ENCODE measurements at regions not wholly inside any gene's neighbourhood (a gene's known extent, or its start where the extent isn't known, plus 50 kb on each side); places are given as distances from the start of the nearest gene placed in this dataset.
A peak's percentile ranks its signal among the peaks of the same experiment; 100 is the strongest.

DNA sequence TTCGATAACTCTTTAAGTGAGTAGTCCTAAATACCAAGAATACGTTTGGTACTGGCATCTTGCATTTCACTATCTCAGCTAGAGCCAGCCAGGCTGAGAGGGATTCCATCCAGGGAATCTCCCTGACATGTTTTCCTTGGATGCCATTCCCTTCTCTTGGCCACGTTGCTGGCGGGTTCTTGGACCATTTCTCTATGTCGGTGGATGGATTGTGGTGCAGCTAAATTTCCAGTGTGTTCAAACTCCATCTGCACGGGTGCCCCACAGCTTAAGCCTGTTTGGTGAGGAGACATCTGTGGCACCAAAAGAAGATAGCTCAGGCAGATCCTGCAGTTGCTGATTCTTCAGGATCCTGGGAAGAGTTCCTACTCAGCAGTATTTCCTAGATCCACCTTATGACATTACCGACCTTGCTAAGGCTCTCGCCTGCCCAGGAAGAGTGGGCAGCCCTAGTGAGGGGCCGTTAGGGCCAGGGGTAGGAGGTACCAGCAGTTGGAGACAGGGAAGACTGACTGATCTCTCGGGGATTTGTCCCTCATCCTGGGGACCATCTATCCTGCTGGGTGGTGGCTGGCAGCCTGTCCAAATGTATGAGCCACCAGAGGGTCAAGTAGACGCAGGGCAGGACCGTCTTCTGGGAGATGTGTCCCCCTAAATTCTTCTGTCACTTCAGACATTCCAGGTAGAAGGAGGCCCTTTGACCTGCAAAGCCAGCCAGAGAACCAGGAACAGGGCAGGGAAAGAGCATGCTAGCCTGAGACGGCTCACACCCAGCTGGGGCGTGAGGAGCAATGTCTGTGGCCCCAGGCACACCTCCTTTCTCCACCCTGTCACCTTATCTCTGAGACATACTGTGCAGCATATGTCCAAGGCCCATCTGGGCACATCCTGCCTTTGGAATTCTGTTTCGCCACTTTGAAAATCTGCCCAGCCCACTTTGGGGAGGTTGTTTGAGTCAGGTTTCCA, 72.6 kb upstream of the CAPRIN2 start:
- no peak for DNase-seq

DNA sequence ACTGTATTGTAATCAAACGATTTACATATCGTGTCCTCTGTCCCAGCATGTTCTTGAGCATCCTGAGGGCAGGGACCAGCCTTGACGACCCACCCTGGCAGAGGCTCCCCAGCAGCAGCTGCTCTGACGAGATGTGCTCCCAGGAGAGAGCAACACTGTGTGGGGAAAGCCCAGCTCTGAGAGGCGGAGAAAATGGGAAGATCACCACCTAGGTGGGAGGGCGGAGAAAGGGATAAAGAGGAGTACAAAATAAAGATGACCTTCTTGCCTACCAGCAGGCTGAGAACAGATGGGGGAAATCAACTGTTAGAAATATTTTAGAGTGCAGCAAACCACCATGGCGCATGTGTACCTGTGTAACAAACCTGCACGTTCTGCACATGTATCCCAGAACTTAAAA, 71.5 kb upstream of the CAPRIN2 start:
- no peak for DNase-seq

DNA sequence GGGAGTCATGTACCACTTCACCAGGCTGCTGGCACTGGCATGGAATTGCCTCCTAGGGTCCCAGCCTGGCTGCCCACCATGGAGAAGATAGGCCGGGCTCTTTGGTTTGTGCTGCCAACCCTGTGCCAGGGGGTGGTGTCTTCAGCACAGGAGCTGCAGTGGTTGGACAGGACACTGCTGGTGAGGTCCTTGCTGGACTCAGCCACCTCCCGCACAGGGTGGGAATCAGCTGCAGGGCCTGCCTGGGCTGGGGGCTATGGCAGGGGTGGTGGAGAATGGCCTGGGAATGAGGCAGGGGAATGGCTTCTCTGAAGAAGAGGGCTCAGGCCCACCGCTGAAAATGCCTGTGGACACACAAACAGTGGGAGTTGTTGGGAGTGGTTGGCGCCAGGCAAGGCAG, 70.6 kb upstream of the CAPRIN2 start:
- no peak for DNase-seq

- DNase-seq: no peak
These were observed 69.6 kb upstream of the CAPRIN2 start for GRCh38 chr12:30824311-30824710.

DNA sequence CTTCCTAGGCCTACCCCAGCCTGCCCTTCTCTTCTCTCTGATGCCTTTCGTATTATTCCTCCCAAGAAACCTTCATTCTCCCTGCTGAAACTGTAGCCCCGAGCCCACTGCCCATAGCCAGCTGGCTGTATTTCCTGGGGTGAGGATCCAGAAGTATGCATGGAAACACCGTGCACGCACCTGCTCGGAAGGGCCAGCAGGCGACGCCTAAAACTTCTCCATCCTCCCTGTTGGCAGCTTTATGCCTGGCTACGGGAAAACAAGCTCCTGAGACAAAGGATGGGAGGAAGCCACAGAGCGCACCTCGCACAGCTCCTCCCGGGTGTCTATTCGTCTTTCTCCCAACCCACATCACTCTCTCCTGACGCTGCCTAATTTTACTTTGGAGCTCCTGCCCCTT, 69.0 kb upstream of the CAPRIN2 start:
- no peak for DNase-seq

- peak; percentile 48 for DNase-seq
These were observed 68.5 kb upstream of the CAPRIN2 start for GRCh38 chr12:30823156-30823699.

- DNase-seq: peak; percentile 56
These were observed 67.8 kb upstream of the CAPRIN2 start for GRCh38 chr12:30822385-30823155.

DNA sequence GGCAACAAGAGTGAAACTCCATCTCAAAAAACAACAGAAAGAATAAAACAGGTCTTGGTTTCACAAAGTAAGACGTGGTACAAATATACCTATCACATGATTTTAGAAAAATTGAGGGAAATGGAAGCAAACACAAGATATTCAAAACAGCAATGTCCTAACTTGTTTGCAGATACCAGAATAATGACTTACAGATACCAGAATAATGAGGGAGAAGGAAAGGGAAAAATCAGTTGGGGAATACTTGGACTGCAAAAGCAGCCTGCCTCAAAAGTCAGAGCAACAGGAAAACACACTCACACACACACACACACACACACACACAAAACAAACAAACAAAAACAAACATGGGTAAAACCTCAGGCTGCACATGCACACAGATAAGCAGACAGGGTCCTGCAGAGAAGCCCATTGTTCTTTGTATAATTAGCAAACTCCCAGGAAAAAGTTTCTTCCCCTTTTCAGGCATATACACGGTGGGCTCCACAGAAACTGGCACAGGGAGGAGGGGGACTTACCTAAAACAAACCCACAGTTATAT, 65.7 kb upstream of the CAPRIN2 start:
- DNase-seq: no peak

GRCh38 chr12:30818562-30818961, 63.8 kb upstream of the CAPRIN2 start:
- DNase-seq: no peak

DNA sequence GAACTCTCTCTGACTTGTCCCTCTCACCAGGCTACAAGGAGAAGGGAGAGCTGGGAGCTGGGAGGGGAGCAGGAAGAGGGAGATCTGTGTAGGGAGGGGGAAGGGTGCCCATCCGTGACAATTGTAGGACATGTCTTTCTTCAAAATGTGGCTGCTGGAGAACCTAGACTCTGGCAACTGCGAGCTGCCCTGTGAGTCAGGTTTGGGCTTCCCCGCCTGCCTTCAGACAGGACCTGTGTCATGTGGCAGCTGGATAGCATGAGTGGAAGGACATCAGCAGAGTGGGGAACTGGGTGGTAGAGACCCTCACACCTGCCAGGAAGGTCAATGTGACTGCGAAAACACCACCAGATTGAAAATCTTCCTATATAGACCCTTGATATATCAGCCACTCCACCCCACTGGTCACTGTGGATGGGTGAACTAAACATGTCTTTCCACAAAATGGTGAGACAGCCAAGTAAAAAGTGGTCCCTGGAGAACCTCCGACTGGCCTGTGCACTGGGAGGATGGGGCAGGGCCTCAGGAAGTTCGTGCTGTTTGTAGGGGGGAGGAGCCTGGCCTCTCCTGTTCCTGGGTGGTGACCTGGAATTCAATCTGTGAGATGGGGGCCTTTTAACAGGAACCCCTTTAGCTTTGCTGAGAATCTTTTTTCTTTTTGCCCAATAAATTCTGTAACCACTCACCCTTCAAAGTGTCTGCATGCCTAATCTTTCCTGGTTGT, 62.2 kb upstream of the CAPRIN2 start:
- no peak for DNase-seq

GRCh38 chr12:30814295-30814655, 59.5 kb upstream of the CAPRIN2 start:
- no peak for DNase-seq

GRCh38 chr12:30813525-30814294, 59.0 kb upstream of the CAPRIN2 start:
- DNase-seq: no peak

- DNase-seq: peak; percentile 28
These were observed 57.2 kb upstream of the CAPRIN2 start for GRCh38 chr12:30811966-30812365.

- DNase-seq: no peak
These were observed 56.2 kb upstream of the CAPRIN2 start for GRCh38 chr12:30810918-30811317.

GRCh38 chr12:30807695-30808034, 52.9 kb upstream of the CAPRIN2 start:
- no peak for DNase-seq

- DNase-seq: peak; percentile 80
These were observed 52.4 kb upstream of the CAPRIN2 start for GRCh38 chr12:30806989-30807694.

DNA sequence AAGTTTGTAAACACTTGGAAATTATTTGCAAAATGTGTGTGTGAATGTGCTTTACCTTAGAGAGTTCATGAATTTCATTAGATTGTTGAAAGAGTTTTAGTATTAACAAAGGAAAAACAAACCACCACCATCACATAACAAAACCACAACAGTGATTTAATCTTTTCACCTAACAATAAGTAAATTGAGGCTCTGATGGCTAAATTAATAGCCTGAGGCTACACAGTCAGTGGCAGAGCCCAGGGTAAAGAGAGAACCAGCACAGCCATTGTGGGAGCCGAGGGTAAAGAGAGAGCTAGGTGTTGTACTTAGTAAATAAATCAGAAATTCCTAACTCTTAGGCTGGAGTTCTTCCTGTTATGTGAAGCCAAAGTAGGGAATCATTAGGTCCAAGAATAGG, 51.2 kb upstream of the CAPRIN2 start:
- no peak for DNase-seq

Data from dermis blood vessel endothelial cell (primary cell).